ENCODE measurements at regions not wholly inside any gene's neighbourhood (a gene's known extent, or its start where the extent isn't known, plus 50 kb on each side); places are given as distances from the start of the nearest gene placed in this dataset.

- ChIA-PET CTCF (no interaction called here), POLR2A (no interaction called here)
- no peaks in the 10 kb centered on the region for H3K4me1 Mint-ChIP-seq (ENCODE audit: low read depth, unreplicated experiment)
- H3K4me3 ChIP-seq (ENCODE audit: low read depth, low read length): no peak overlapping the region
- TF ChIP-seq CTCF (IDR thresholded peaks at IDR 0.05; ENCODE audit: insufficient read depth in 1 of 2, low read depth in 1 of 2, low read length in 1 of 2, severe bottlenecking in 1 of 2, unreplicated experiment in 1 of 2): no peak
- no peaks in the 10 kb centered on the region for H3K9me3 ChIP-seq
- H3K9me3 Mint-ChIP-seq (ENCODE audit: unreplicated experiment): no peaks in the 10 kb centered on the region
- H3K27ac Mint-ChIP-seq (ENCODE audit: unreplicated experiment): no peak overlapping the region
- H3K36me3 ChIP-seq (ENCODE audit: control insufficient read depth, insufficient read depth, low read length): no peaks in the 10 kb centered on the region
- intact Hi-C loops (cut with micrococcal nuclease; ENCODE audit: unreplicated experiment): no loop called here
- H3K4me3 Mint-ChIP-seq (ENCODE audit: unreplicated experiment): no peak overlapping the region
- H3K27me3 Mint-ChIP-seq (ENCODE audit: insufficient read depth, unreplicated experiment): no peaks in the 10 kb centered on the region
- H3K4me1 ChIP-seq: no peaks in the 10 kb centered on the region
- no peak for DNase-seq
- H3K27me3 ChIP-seq (replicated peaks; ENCODE audit: control insufficient read depth, insufficient read depth, low read length): no peaks in the 10 kb centered on the region
- H3K36me3 Mint-ChIP-seq (ENCODE audit: insufficient read depth, unreplicated experiment): no peaks in the 10 kb centered on the region
- BruUV-seq (replicated peaks): no TSS peak
Measured at GRCh38 chr4:111573386-111573785, 571.9 kb upstream of the FAM241A start.

GRCh38 chr4:111579767-111580166 is 565.5 kb upstream of the FAM241A start:
- no peaks in the 10 kb centered on the region for H3K36me3 Mint-ChIP-seq (ENCODE audit: insufficient read depth, unreplicated experiment)
- H3K9me3 ChIP-seq: no peaks in the 10 kb centered on the region
- intact Hi-C loops (cut with micrococcal nuclease; ENCODE audit: unreplicated experiment): no loop called here
- no peak overlapping the region for H3K4me3 Mint-ChIP-seq (ENCODE audit: unreplicated experiment)
- DNase-seq: no peak
- no peak for TF ChIP-seq CTCF (IDR thresholded peaks at IDR 0.05; ENCODE audit: insufficient read depth in 1 of 2, low read depth in 1 of 2, low read length in 1 of 2, severe bottlenecking in 1 of 2, unreplicated experiment in 1 of 2)
- no peak overlapping the region for H3K4me3 ChIP-seq (ENCODE audit: low read depth, low read length)
- H3K27me3 Mint-ChIP-seq (ENCODE audit: insufficient read depth, unreplicated experiment): no peaks in the 10 kb centered on the region
- H3K4me1 Mint-ChIP-seq (ENCODE audit: low read depth, unreplicated experiment): no peaks in the 10 kb centered on the region
- BruUV-seq (replicated peaks): no TSS peak
- H3K36me3 ChIP-seq (ENCODE audit: control insufficient read depth, insufficient read depth, low read length): no peaks in the 10 kb centered on the region
- H3K27me3 ChIP-seq (replicated peaks; ENCODE audit: control insufficient read depth, insufficient read depth, low read length): no peaks in the 10 kb centered on the region
- ChIA-PET CTCF (no interaction called here), POLR2A (no interaction called here)
- no peak overlapping the region for H3K27ac Mint-ChIP-seq (ENCODE audit: unreplicated experiment)
- H3K4me1 ChIP-seq: no peaks in the 10 kb centered on the region
- H3K9me3 Mint-ChIP-seq (ENCODE audit: unreplicated experiment): peaks cover 15% of the 10 kb centered on the region

- H3K36me3 Mint-ChIP-seq (ENCODE audit: insufficient read depth, unreplicated experiment): no peaks in the 10 kb centered on the region
- Histone ChIP-seq H3K27me3 (replicated peaks; ENCODE audit: control insufficient read depth, insufficient read depth, low read length) (no peaks in the 10 kb centered on the region), H3K9me3 (no peaks in the 10 kb centered on the region), H3K4me1 (no peaks in the 10 kb centered on the region), H3K36me3 (ENCODE audit: control insufficient read depth, insufficient read depth, low read length) (no peaks in the 10 kb centered on the region), H3K4me3 (ENCODE audit: low read depth, low read length) (no peak overlapping the region)
- H3K9me3 Mint-ChIP-seq (ENCODE audit: unreplicated experiment): no peaks in the 10 kb centered on the region
- ChIA-PET POLR2A (no interaction called here), CTCF (no interaction called here)
- H3K4me3 Mint-ChIP-seq (ENCODE audit: unreplicated experiment): no peak overlapping the region
- TF ChIP-seq CTCF (IDR thresholded peaks at IDR 0.05; ENCODE audit: insufficient read depth in 1 of 2, low read depth in 1 of 2, low read length in 1 of 2, severe bottlenecking in 1 of 2, unreplicated experiment in 1 of 2): no peak
- BruUV-seq (replicated peaks): no TSS peak
- DNase-seq: no peak
- H3K4me1 Mint-ChIP-seq (ENCODE audit: low read depth, unreplicated experiment): no peaks in the 10 kb centered on the region
- H3K27me3 Mint-ChIP-seq (ENCODE audit: insufficient read depth, unreplicated experiment): no peaks in the 10 kb centered on the region
- intact Hi-C loops (cut with micrococcal nuclease; ENCODE audit: unreplicated experiment): no loop called here
- H3K27ac Mint-ChIP-seq (ENCODE audit: unreplicated experiment): no peak overlapping the region
Measured at GRCh38 chr4:111595456-111595855, 549.8 kb upstream of the FAM241A start.
